Stimulated activated CD4-positive, alpha-beta T cell treated with anti-CD3 and anti-CD28 coated beads, Interleukin-1b, Interleukin-23, amount 100 ng/mL, for 24 hours (primary cell): ENCODE measurements at regions not wholly inside any gene's neighbourhood (a gene's known extent, or its start where the extent isn't known, plus 50 kb on each side); places are given as distances from the start of the nearest gene placed in this dataset.

Experiments used
- DNase-seq, 4 experiments: peaks; one replicate each; pipeline ENCODE4 v3.0.0-alpha.2; 2020; ENCODE audit warnings: low read depth in 4 of 4, low spot score in 1 of 4

DNA sequence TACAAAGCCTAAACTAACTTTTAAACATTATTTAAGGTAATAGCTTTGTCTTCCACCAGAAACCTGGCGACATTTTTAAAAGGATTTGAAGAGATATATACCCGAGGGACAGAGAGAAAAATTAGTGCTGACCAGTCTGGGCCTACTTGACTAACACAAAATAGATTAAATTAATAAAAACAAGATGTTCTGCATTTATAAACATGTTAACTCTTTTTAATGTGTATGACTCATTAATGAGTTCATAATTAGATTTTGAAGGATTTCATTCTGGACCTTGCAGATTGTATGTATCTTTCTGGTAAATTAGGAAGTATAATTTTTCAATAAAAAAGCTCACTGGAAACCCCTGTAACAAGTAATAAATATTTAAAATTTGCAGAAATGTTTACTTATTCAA, 459.1 kb upstream of the CDH9 start:
- DNase-seq, result no peak

DNA sequence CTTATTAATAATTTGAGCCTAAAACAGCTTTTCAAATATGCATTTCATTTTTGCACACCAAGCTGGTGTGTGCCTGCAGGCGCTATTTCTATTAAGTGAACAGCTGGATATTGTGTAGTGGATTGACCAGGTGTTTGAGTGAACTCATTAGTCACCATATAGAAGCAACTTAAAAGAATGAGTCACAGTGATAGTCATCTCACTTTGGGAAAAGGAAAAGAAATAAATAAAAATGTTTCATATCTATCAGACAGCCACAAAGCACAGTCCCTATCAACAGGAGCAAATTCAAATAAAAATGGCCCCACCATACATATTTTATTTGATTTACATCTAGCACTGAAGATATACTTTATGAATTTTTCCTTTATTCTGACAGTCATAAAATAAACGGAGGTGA, 456.5 kb upstream of the CDH9 start:
- no peak for DNase-seq

DNA sequence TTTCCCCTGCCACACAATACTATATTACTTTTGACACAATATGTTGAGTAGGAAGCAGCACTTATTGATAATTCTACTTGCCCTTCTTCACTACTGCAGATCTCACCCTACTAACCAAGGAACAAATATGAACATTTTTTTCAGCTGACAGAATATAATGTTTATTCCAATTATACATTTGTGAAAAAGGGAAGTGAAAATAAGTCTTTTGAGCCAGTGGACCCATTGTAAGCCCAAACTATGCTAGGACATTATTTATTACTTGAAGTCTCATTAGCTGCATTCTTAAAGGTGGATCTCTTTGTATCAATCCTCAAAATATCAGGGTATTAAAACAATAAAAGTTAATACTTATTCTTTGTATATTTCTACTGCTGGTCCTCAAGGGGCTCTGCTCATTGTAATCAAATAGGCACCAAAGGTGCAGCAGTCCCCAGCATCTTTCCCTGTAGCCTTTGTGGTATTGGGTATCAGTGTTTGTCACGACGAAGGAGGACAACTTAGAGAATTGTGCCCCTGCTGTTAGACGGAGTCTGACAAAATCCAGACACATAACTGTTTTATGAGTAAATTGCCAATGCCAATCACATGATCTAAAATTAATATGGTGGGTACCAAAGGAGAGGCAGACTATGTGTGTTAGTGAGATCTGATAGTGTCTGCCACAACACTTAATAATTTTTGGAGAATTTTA, 453.5 kb upstream of the CDH9 start:
- no peak for DNase-seq

DNA sequence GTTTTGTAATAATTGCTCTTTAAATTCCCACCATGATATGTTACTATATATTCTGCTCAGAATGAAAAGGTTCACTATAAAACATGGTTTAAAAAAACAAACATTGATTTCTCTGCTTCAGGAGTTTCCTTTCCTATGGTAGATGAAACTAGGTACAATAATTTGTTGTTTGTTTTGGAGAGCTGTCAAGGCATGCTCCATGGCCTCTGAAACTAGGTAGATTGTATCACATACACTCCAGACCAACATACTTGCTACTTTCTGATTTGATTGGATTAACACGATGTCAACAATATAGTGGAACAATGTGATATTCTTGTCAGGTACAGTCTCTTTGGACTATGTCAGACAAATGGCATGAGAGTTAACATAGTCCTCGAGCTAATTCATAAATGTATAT, 452.7 kb upstream of the CDH9 start:
- DNase-seq, result no peak

DNA sequence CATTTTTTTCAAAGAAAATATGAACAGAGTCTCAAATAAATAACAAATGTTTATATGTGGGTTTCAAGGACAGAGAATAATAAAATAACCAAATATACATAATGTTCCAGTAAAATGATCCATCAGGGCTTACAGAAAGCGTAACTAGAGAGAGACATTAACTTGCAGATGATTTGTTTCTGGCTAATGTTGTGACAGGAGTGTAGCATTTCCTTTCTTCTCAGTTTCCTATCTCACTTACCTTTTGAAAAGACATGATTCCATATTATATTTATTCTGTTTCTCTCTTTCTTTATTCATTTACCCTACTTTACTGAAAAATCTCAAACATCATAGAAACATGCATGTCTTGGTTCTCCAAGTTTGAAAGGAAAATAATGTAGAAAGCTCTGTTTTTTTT, 451.3 kb upstream of the CDH9 start:
- no peak for DNase-seq

DNA sequence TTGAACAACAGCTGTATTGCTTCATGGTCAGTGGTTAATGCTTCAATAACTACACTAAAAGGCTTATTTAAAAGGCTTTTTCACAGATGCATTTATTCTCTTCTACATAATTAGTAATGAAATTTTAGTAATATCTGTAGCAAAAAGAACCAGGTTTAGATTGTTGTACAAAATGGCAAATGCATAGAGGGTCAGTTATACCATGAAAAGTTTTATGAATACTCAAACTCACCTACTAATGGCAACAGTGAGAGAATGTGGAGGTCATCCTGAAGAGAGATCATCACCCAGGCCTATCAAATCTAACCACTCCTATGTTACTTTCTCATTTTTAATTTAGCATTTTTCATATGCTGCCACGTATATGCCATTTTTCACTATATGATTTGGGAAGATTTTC, 444.3 kb upstream of the CDH9 start:
- no peak for DNase-seq

DNA sequence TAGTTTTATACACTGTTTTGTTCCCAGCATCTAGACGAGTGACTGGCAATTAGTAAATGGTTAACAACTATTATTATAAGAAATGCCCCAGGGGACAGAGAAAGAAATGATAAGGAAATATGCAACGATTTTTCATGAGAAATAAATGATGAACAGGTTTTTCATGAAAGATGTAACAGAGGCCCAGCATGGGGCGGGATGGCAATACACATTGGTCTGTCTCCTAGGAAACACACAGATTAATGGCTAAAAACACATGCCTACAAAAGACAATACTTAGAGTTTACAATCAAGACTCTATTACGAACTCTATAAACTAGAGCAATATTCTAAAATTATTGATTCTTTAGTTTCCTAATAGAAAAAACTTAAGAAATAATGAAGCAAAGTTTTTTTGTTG, 441.5 kb upstream of the CDH9 start:
- no peak for DNase-seq

DNA sequence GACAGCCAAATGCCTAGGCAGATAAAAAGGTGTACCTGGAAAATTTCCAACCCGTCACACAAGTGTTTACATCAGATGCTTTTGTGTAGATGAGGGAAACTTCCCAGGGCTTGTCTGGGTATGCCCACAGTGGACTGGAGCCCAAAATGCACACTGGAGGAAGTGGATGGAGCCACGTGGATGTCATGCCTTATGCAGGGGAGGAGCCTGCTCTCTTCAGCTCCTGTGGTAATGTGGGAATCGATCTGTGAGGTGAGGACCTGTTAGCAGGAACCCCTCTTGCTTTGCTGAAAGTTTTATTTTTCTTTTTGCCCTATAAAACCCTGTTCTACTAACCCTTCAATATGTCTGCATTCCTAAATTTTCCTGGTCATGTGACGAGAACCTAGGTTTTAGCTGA, 439.2 kb upstream of the CDH9 start:
- no peak for DNase-seq

DNA sequence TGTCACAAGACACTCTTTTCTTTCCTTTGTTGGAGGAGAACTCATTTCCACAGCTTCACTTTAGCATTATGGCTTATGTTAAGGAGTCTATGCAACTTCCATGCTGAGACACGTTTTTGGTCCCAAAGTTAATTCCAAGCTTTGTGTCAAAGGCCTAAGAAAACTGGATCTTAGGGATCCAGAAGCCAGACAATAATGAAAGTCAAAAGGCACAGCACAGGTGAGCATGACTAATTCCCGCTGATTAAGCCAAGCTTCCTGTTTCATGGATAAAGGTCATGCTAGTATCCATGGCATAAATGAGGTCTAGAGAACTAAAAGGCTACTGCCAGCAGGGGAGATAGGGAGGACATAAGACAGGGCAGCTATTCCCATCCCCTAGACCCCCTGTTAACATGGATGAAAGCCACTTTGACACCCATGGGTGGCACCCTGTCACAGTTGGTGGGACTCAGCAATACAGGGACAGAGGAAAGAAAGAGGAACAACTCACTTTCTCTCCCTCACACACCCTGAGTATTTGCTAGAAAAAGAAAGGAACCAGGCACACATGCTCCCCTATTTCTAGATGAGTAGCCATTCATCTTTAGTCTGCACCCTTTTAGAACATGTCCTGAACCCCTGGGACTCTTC, 438.1 kb upstream of the CDH9 start:
- no peak for DNase-seq

DNA sequence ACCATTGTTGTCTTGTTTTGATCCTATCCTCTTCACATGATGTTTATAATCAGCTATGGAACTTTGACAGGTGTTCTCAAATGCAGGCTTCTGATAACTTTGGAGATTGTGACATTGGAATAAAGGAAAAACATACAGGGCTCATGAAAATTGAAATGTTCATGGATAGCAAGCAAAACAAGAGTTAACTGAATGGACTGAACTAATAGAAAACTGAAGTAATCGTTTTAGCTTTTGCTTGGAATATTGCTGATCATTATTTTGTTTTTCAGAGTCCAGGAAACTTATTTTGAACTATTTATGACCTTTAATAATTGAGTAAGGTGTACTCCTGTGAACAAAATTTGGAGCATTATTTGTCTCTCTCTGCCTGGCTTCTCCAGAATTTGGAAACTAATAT, 436.7 kb upstream of the CDH9 start:
- DNase-seq, result no peak

DNA sequence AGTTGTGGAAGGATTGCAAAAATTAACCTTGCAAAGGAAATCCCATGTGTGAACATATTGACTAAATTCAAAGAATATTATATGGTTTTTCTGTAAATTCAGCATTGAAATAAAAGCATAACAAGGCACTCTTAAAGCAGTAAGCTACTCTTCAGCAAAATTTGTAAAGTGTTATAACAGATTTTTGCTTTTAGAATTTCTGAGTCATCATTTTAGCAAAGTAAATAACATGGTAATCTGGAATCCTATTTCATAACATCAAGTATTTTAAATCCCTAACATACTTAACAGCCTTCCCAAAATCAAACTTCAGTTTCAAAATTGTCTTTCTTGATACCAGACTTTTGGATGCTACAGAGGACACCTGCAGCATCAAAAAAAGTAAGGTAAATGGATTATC, 436.0 kb upstream of the CDH9 start:
- DNase-seq, result no peak

DNA sequence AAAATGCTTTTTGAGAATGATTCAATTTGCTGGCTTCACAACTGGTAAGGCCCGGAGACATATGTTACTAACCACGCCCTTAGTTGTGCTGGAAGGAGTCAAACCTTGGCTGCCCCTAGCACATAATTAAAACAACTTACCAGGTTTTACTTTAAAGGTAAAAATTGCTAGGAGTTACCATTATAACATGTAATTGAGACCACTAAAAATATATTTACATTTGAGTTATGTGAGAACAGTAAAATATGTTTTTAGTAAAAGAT, 435.6 kb upstream of the CDH9 start:
- DNase-seq, result no peak

DNA sequence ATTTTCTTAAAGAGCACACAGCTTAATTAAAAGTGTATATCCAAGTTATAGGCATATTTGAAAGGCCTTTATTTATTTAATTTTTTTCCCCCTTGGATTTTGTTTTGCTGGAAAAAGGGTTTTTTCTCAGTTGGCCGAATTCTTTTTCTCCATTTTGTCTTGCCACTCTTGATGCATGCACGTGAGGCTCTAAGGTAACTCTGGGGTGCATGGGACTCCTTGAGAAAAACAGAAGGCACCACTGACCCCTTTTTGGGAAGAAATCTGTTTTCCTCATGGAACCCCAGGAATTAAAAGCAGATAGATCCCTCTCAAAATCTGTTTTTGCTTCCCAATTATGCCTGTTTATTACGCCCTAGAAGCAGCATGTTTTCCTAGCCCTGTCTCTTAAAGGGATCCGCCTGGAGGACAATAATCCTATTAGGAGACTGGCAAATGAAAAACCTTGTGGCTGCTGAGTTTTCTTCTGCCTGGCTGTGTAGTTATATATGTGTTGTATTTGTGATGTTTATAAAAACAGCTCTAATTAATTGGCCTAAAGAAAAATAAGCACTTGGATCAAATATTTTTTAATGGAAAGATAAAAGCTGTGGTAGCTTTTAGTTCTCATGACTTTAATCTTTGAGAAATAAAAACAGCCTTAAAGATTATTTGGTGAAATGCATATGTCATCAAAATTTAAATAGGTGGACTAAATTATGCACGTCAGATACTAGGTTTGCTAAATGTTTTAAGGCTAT, 435.1 kb upstream of the CDH9 start:
- no peak for DNase-seq

DNA sequence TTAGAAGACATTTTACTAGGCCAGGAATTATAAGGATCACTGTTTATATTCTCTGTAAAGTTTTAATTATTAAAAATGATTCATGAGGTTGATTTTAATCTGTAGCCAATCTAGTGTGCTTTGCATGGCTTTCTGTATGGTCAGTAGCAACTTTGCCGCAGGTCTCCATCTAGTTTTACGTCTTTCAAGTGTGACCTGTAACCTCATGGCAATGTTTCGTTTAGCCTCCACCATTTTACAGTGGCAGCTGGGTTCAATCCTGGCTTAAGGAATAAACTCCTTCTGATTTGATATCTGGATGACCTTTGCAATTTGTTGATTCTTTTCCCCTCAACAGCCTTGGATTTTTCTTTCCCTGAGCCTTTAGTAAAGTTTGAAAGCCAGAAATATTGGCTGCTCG, 434.5 kb upstream of the CDH9 start:
- no peak for DNase-seq

DNA sequence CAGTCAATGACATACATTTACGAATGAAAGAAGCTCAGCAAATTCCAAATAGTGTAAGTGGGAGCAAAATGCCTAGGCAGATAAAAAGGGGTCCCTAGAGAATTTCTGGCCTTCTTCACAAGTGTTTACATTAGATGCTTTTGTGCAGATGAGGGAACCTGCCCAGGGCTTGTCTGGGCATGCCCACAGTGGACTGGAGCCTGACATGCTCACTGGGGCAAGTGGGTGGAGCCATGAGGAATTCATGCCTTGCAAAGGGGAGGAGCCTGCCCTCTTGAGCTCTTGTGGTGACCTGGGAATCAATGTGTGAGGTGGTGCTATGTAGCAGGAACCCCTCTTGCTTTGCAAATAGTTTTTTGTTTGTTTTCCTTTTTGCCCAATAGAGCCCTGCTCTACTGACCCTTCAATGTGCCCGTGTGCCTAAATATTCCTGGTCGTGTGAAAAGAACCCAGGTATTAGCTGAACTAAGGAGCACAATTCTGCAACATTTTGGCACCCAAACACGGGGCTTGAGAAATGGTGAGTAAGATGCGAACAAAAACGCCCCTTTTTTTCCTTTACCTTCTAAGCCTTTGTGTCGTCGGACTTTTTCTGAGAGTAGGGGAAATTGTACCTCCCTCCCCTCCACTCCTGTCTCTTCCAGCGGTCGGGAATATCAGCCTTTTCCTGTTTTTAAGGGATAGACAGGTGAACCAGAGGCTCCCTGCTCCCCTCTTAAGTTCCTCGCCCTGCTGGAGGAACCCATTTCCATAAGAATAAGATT, 433.8 kb upstream of the CDH9 start:
- DNase-seq, result no peak

DNA sequence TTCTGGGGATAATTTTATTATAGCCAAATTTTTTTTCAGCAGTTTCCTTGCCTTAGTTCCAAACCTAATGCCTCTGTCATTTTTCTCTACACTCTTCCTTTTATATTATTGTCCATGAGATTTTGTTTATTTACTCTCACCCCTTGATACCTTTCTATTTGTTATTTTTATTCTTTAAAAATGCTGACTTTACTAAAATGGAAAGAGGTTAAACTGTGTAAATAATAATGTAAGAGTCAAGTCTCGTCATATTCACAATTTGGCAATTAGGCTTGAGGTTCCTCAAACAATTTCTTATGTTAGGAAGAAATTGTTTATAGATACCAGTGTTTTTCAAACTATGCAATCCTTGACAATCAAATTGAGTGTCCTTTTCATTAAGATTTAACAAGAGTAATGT, 428.6 kb upstream of the CDH9 start:
- no peak for DNase-seq

DNA sequence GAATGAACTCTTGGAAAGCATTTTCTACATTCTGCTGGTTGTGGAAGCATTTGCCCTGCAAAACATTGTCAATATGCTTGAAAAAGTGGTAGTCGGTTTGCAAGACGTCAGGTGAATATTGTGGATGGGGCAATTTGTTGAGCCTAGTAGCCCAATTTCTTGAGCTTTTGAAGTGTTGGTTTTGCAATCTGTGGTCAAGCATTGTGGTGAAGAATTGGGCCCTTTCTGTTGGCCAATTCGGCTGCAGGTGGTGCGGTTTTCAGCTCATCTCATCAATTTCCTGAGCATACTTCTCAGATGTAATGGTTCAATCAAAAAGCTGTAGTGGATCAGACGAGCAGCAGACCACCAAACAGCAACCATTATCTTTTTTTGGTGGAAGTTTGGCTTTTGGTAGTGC, 426.8 kb upstream of the CDH9 start:
- no peak for DNase-seq

DNA sequence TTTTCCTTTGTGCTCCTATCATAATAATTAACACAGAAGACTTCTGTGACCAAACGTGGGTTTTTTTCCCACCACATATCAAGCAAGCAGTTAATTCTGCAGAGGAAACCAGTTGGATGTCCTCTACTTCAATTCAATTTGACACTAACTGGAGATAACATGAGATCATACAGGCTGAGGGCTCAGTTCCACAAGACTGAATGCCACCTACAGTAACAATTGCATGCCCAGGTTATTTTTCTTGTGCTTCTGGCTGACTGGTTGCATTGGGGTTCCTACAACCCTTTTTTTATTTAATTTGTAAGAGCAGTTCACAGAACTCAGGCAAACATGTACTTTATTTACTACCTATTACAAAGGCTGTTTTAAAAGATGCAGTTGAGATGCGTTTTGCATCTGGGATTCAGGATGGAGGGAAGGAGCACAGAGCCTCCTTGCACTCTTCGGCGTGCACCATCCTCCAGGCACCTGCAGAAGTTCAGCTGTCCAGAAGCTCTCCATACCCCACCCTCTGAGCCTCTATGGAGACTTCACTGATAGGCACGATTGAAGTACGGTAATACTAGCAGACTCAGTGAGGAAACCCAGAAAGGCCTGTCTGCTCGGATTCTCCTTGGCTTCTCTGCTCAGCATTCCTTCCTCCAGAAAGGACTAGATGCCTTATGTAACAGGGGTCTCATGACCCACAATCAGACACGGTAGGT, 425.2 kb upstream of the CDH9 start:
- no peak for DNase-seq

DNA sequence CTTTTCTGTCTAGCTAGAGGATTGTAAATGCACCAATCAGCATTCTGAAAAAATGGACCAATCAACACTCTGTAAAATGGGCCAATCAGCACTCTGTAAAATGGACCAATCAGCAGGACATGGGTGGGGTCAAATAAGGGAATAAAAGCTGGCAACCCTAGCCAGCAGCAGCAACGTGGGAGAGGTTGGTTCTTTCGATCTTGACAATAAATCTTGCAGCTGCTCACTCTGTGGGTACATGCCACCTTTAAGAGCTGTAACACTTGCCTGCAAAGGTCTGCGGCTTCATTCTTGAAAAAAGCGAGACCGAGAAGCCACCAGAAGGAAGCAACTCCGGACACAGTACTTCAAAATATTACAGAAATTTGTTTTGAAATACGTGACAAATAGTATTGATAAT, 424.6 kb upstream of the CDH9 start:
- DNase-seq, result no peak

DNA sequence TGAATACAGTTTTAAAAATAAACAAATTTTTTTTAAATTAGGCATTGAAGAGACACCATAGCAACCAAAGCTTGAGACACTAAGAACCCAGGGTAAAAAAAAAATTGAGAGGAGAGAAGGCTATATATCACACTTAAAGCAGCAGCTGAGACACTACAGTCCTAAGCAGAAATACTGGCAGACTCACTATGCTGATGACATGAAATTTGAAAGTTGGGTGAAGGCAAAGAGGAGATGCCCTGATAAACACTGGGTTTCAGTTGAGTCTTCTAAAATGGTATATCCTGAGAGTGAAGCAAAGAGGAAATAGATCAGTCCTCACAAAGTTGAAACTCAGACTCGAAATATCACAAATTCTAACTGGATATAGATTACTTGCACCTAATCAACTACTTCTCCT, 419.9 kb upstream of the CDH9 start:
- no peak for DNase-seq

DNA sequence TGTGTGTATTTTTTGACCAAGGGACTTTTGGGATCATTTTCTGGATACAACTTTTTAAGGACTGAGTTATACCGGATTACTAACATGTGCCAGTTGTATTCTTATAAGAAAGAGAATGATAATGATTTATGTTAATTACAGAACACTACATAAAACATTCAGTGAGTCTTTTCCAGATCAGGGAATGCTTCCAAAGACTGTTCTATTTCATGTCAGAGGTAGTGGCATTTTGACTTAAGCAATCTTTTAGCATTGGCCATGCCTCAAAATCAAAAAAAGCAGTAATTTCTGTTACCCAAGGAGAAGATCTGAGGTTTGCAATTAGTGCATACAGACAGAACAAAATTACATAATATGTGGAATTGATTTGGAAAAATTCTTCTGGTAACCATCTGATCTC, 413.0 kb upstream of the CDH9 start:
- DNase-seq, result no peak

DNA sequence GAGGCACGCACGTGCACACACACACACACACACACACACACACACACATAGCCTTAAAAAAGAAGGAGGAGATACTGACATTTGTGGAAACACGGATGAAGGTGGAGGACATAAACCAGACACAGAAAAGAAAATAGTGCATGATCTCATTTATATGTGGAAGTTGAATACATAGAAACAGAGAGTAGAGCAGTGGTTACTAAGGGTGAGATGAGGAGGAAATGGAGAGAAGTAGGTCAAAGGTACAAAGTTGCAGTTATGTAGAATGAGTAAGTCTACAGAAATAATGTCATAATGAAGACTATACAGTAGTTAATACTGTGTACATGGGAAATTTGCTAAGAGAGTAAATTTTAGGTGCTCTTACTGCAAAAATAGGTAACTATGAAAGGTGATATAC, 412.2 kb upstream of the CDH9 start:
- DNase-seq, result no peak
